AG10803 (cell line): ENCODE measurements at regions not wholly inside any gene's neighbourhood (a gene's known extent, or its start where the extent isn't known, plus 50 kb on each side); places are given as distances from the start of the nearest gene placed in this dataset.
A peak's percentile ranks its signal among the peaks of the same experiment; 100 is the strongest.

ENCODE experiments used
- DNase-seq: peaks from one replicate; pipeline ENCODE4 v3.0.0; 2010; ENCODE audit warnings: low read depth
- H3K4me3 ChIP-seq: 2 replicates; pipeline ENCODE4 v1.5.1; 2011; ENCODE audit warnings: mild to moderate bottlenecking, low read length, control low read depth
- CTCF ChIP-seq: conservative IDR thresholded peaks from 2 replicates; pipeline ENCODE4 v1.5.1; 2011; ENCODE audit warnings: mild to moderate bottlenecking, low read length, control low read depth, inconsistent platforms

- no peak for DNase-seq
- TF ChIP-seq CTCF = no peak
- no peak overlapping the region for H3K4me3 ChIP-seq
These were observed 1262.8 kb upstream of the CDH8 start for GRCh38 chr16:63298993-63299392.

GRCh38 chr16:63292036-63292435 lies 1255.8 kb upstream of the CDH8 start:
- DNase-seq = no peak
- H3K4me3 ChIP-seq = no peak overlapping the region
- TF ChIP-seq CTCF = no peak

- H3K4me3 ChIP-seq = no peak overlapping the region
- peak; percentile 0 for DNase-seq
- no peak; the same call in 1 of the 2 replicates for TF ChIP-seq CTCF
These were observed 1253.7 kb upstream of the CDH8 start for GRCh38 chr16:63289834-63290460.

GRCh38 chr16:63287401-63287800 lies 1251.2 kb upstream of the CDH8 start:
- TF ChIP-seq CTCF = no peak
- DNase-seq = no peak
- H3K4me3 ChIP-seq = no peak overlapping the region

GRCh38 chr16:63283721-63284120 lies 1247.5 kb upstream of the CDH8 start:
- DNase-seq = no peak
- no peak overlapping the region for H3K4me3 ChIP-seq
- no peak for TF ChIP-seq CTCF

- no peak for TF ChIP-seq CTCF
- no peak overlapping the region for H3K4me3 ChIP-seq
- DNase-seq = no peak
These were observed 1208.4 kb upstream of the CDH8 start for GRCh38 chr16:63244631-63245030.

GRCh38 chr16:63241497-63242028 lies 1205.3 kb upstream of the CDH8 start:
- no peak for TF ChIP-seq CTCF
- H3K4me3 ChIP-seq = no peak overlapping the region
- no peak for DNase-seq
